ENCODE measurements at regions not wholly inside any gene's neighbourhood (a gene's known extent, or its start where the extent isn't known, plus 50 kb on each side); places are given as distances from the start of the nearest gene placed in this dataset.

- TF ChIP-seq CTCF (IDR thresholded peaks at IDR 0.05; ENCODE audit: low read depth, low read length) (no peak), EZH2phosphoT487 (IDR thresholded peaks at IDR 0.05; ENCODE audit: low read depth) (no peak)
Observed at GRCh38 chr5:34490506-34491250, 165.4 kb upstream of the RAI14 start.

All from OCI-LY3 (cell line).